ENCODE measurements at regions not wholly inside any gene's neighbourhood (a gene's known extent, or its start where the extent isn't known, plus 50 kb on each side); places are given as distances from the start of the nearest gene placed in this dataset.

GRCh38 chr4:155001251-155001650, 207.2 kb upstream of the NPY2R start:
- TF ChIP-seq, protein P1, sequence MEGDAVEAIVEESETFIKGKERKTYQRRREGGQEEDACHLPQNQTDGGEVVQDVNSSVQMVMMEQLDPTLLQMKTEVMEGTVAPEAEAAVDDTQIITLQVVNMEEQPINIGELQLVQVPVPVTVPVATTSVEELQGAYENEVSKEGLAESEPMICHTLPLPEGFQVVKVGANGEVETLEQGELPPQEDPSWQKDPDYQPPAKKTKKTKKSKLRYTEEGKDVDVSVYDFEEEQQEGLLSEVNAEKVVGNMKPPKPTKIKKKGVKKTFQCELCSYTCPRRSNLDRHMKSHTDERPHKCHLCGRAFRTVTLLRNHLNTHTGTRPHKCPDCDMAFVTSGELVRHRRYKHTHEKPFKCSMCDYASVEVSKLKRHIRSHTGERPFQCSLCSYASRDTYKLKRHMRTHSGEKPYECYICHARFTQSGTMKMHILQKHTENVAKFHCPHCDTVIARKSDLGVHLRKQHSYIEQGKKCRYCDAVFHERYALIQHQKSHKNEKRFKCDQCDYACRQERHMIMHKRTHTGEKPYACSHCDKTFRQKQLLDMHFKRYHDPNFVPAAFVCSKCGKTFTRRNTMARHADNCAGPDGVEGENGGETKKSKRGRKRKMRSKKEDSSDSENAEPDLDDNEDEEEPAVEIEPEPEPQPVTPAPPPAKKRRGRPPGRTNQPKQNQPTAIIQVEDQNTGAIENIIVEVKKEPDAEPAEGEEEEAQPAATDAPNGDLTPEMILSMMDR (IDR thresholded peaks at IDR 0.05; ENCODE audit: control insufficient read depth, extremely low read depth, insufficient read depth), result no peak
- H3K4me3 ChIP-seq (ENCODE audit: low read depth, low read length), result no peak overlapping the region
- no peak for DNase-seq (ENCODE audit: low read depth)

DNA sequence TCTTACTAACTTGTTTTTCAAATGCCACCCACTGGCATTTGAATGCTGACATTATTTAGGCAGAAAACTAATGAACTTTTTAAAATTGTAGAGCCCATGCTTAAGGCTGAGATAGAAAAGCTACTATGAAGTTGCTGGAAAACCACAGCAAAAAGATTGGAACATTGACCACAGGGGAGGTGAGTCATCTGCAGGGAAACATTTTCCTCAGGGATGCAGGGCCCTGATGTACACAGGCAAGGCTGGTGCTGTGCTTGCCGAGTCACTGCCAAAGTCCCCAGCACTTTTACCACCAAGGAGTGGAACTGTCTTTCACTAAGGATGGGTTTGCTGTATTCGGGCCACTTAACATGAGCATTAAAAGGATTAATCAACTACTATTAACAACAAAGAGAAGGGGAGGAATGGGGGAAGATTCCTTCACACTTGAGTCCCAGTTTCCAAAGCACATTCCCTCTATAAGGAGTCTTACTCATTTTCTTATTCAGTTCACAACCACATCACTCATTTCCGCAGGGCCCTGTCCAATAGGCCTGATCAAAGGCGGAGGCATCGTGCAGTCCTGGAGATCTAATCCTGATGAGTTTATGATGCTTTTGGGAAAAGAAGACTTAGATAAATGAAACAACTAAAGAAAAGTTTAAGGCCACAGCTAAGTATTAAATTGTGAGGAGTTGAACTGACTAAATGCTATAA, 202.9 kb upstream of the NPY2R start:
- TF ChIP-seq, protein P1 (IDR thresholded peaks at IDR 0.05; ENCODE audit: control insufficient read depth, extremely low read depth, insufficient read depth), result no peak
- no peak overlapping the region for H3K4me3 ChIP-seq (ENCODE audit: low read depth, low read length)
- no peak for DNase-seq (ENCODE audit: low read depth)

- no peak overlapping the region for H3K4me3 ChIP-seq (ENCODE audit: low read depth, low read length)
- DNase-seq (ENCODE audit: low read depth), result no peak
- TF ChIP-seq, protein P1 (IDR thresholded peaks at IDR 0.05; ENCODE audit: control insufficient read depth, extremely low read depth, insufficient read depth), result no peak
These were observed 200.7 kb upstream of the NPY2R start for GRCh38 chr4:155007660-155008176.

DNA sequence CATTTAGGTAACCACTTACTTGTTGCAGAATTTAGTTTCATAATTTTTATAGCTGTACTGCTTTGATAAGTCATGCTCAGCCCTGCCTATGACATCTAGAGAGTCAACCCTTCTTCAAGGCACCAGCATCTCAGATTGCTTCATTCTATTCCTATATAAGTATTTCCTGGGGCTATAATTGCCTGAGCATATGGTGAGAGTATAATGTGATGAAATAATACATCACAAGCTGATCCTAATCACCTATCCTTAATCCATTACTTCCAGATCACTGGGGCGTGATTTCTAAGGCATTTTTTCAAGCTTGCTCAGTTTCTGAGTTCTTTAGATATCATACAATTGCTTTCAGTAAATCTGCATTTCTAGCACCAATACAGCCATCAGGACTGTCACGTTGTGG, 200.0 kb upstream of the NPY2R start:
- no peak overlapping the region for H3K4me3 ChIP-seq (ENCODE audit: low read depth, low read length)
- TF ChIP-seq, protein P1 (IDR thresholded peaks at IDR 0.05; ENCODE audit: control insufficient read depth, extremely low read depth, insufficient read depth), result no peak
- no peak for DNase-seq (ENCODE audit: low read depth)

- TF ChIP-seq, protein P1 (IDR thresholded peaks at IDR 0.05; ENCODE audit: control insufficient read depth, extremely low read depth, insufficient read depth), result no peak
These were observed 199.1 kb upstream of the NPY2R start for GRCh38 chr4:155009288-155009687.

DNA sequence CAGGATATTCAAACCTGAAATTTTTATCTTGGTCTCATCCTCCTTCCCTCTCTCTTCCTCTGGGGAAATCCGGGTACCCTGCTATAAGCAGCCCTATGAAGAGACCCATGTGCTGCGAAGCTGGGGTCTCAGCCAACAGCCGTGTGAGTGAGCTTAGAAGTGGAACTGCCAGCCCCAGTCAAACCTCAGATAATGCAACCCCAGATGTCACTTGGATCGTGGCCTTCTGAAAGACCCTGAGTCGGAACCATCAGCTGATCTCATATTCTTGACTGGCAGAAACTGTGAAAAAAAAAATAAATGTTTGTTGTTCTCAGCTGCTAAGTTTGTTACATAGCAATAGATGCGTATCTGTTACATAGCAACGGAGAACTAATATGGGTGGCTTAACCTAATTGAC, 198.1 kb upstream of the NPY2R start:
- TF ChIP-seq, protein P1 (IDR thresholded peaks at IDR 0.05; ENCODE audit: control insufficient read depth, extremely low read depth, insufficient read depth), result no peak
- no peak overlapping the region for H3K4me3 ChIP-seq (ENCODE audit: low read depth, low read length)
- no peak for DNase-seq (ENCODE audit: low read depth)

More at GRCh38 chr4:155009288-155009687, 199.1 kb upstream of the NPY2R start:
- H3K4me3 ChIP-seq (ENCODE audit: low read depth, low read length), result no peak overlapping the region
- no peak for DNase-seq (ENCODE audit: low read depth)
